GM21717 (cell line): ENCODE measurements at regions not wholly inside any gene's neighbourhood (a gene's known extent, or its start where the extent isn't known, plus 50 kb on each side); places are given as distances from the start of the nearest gene placed in this dataset.

Source experiments
- ATAC-seq: cut with Tn5 transposase; IDR thresholded peaks from one replicate; pipeline ENCODE4 v1.9.1; 2021; ENCODE audit warnings: mild to moderate bottlenecking, moderate library complexity; ENCODE audit not compliant: unreplicated experiment

GRCh38 chr5:174664180-174664850 lies 60.1 kb upstream of the MSX2 start:
- no peak for ATAC-seq

GRCh38 chr5:174665347-174665746 lies 59.0 kb upstream of the MSX2 start:
- ATAC-seq: no peak

GRCh38 chr5:174667526-174667925 lies 56.9 kb upstream of the MSX2 start:
- no peak for ATAC-seq

GRCh38 chr5:174668349-174668748 lies 56.0 kb upstream of the MSX2 start:
- ATAC-seq: no peak
